ENCODE measurements at regions not wholly inside any gene's neighbourhood (a gene's known extent, or its start where the extent isn't known, plus 50 kb on each side); places are given as distances from the start of the nearest gene placed in this dataset.

DNA sequence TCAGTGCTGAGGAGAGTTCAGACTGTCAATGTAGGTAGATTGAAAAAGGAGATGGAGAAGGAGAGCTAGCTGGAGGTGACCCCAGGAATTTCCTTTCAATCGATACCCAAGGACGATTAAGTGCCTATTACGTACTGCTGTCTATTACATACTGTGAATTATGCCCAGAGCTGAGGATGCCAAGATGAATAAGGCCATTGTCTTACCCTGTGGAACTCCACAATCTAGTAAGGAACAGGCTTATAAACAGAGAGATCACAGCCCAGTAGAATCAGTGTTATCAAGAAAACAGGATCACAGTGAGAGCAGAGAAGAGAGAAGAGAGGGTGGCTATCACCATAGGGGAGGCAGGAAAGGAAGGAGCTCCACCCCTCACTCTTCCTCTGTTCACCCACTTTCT is 54.1 kb upstream of the PDE8B start:
- no peaks in the 10 kb centered on the region for H3K27me3 ChIP-seq (ENCODE audit: control insufficient read depth in 1 of 2, insufficient read depth in 2 of 2, low read length in 2 of 2)
- no peak overlapping the region for H3K4me2 ChIP-seq (ENCODE audit: low read depth, low read length)
- BruUV-seq (replicated peaks): no TSS peak
- TF ChIP-seq, protein P1, sequence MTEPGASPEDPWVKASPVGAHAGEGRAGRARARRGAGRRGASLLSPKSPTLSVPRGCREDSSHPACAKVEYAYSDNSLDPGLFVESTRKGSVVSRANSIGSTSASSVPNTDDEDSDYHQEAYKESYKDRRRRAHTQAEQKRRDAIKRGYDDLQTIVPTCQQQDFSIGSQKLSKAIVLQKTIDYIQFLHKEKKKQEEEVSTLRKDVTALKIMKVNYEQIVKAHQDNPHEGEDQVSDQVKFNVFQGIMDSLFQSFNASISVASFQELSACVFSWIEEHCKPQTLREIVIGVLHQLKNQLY (CRISPR knock-in tag; IDR thresholded peaks at IDR 0.05): no peak
- TF ChIP-seq PHF20 (CRISPR knock-in tag; IDR thresholded peaks at IDR 0.05) (no peak), RBM39 (IDR thresholded peaks at IDR 0.05; ENCODE audit: low read depth, low read length, poor library complexity, severe bottlenecking) (no peak), HNRNPLL (IDR thresholded peaks at IDR 0.05; ENCODE audit: low read depth, low read length, poor library complexity, severe bottlenecking) (no peak), NFYB (CRISPR knock-in tag; IDR thresholded peaks at IDR 0.05) (no peak), JARID2 (CRISPR knock-in tag; IDR thresholded peaks at IDR 0.05; ENCODE audit: insufficient replicate concordance) (no peak), GTF3A (CRISPR knock-in tag; conservative IDR thresholded peaks at IDR 0.05) (no peak), ZNF263 (CRISPR knock-in tag; IDR thresholded peaks at IDR 0.05) (no peak), ZFP36 (IDR thresholded peaks at IDR 0.05; ENCODE audit: borderline replicate concordance, low read depth, low read length, partially characterized antibody) (no peak), CBX5 (CRISPR knock-in tag; IDR thresholded peaks at IDR 0.05; ENCODE audit: borderline replicate concordance) (no peak)
- TF ChIP-seq, protein P2, sequence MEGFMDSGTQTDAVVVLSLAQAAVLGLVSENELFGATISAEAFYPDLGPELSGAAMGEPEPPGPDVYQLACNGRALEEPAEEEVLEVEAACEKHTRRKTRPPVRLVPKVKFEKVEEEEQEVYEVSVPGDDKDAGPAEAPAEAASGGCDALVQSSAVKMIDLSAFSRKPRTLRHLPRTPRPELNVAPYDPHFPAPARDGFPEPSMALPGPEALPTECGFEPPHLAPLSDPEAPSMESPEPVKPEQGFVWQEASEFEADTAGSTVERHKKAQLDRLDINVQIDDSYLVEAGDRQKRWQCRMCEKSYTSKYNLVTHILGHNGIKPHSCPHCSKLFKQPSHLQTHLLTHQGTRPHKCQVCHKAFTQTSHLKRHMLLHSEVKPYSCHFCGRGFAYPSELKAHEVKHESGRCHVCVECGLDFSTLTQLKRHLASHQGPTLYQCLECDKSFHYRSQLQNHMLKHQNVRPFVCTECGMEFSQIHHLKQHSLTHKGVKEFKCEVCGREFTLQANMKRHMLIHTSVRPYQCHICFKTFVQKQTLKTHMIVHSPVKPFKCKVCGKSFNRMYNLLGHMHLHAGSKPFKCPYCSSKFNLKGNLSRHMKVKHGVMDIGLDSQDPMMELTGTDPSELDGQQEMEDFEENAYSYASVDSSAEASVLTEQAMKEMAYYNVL (CRISPR knock-in tag; IDR thresholded peaks at IDR 0.05; ENCODE audit: borderline replicate concordance): no peak
- TF ChIP-seq, protein P3, sequence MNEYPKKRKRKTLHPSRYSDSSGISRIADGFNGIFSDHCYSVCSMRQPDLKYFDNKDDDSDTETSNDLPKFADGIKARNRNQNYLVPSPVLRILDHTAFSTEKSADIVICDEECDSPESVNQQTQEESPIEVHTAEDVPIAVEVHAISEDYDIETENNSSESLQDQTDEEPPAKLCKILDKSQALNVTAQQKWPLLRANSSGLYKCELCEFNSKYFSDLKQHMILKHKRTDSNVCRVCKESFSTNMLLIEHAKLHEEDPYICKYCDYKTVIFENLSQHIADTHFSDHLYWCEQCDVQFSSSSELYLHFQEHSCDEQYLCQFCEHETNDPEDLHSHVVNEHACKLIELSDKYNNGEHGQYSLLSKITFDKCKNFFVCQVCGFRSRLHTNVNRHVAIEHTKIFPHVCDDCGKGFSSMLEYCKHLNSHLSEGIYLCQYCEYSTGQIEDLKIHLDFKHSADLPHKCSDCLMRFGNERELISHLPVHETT (CRISPR knock-in tag; conservative IDR thresholded peaks at IDR 0.05): no peak
- TF ChIP-seq, protein P4, sequence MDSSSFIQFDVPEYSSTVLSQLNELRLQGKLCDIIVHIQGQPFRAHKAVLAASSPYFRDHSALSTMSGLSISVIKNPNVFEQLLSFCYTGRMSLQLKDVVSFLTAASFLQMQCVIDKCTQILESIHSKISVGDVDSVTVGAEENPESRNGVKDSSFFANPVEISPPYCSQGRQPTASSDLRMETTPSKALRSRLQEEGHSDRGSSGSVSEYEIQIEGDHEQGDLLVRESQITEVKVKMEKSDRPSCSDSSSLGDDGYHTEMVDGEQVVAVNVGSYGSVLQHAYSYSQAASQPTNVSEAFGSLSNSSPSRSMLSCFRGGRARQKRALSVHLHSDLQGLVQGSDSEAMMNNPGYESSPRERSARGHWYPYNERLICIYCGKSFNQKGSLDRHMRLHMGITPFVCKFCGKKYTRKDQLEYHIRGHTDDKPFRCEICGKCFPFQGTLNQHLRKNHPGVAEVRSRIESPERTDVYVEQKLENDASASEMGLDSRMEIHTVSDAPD (CRISPR knock-in tag; IDR thresholded peaks at IDR 0.05): no peak
- TF ChIP-seq, protein P5, sequence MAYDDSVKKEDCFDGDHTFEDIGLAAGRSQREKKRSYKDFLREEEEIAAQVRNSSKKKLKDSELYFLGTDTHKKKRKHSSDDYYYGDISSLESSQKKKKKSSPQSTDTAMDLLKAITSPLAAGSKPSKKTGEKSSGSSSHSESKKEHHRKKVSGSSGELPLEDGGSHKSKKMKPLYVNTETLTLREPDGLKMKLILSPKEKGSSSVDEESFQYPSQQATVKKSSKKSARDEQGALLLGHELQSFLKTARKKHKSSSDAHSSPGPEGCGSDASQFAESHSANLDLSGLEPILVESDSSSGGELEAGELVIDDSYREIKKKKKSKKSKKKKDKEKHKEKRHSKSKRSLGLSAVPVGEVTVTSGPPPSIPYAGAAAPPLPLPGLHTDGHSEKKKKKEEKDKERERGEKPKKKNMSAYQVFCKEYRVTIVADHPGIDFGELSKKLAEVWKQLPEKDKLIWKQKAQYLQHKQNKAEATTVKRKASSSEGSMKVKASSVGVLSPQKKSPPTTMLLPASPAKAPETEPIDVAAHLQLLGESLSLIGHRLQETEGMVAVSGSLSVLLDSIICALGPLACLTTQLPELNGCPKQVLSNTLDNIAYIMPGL (CRISPR knock-in tag; IDR thresholded peaks at IDR 0.05; ENCODE audit: borderline replicate concordance in 1 of 2, low read depth in 1 of 2): no peak
- TF ChIP-seq, protein P6, sequence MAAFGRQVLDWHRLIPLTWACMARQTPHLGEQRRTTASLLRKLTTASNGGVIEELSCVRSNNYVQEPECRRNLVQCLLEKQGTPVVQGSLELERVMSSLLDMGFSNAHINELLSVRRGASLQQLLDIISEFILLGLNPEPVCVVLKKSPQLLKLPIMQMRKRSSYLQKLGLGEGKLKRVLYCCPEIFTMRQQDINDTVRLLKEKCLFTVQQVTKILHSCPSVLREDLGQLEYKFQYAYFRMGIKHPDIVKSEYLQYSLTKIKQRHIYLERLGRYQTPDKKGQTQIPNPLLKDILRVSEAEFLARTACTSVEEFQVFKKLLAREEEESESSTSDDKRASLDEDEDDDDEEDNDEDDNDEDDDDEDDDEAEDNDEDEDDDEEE (CRISPR knock-in tag; IDR thresholded peaks at IDR 0.05): no peak
- CTCF ChIA-PET (ENCODE audit: low intra/inter-chr PET ratio, low total read pairs): no interaction called here
- no peak overlapping the region for H3K9ac ChIP-seq (ENCODE audit: insufficient read depth, low read depth, low read length)
- DNase-seq (ENCODE audit: low spot score): no peak
- ATAC-seq: no peak
- no peak for FAIRE-seq
- POLR2A ChIA-PET: no interaction called here
- no peaks in the 10 kb centered on the region for H3K9me3 ChIP-seq (ENCODE audit: low read length)
- H3K36me3 ChIP-seq (replicated peaks in 1 of 2; ENCODE audit: control insufficient read depth in 1 of 2, insufficient read depth in 2 of 2, low read length in 2 of 2): no peaks in the 10 kb centered on the region
- intact Hi-C loops (cut with micrococcal nuclease; ENCODE audit: unreplicated experiment) (no loop called here), in situ Hi-C loops (cut with HindIII; ENCODE audit: extremely low pct_ligation_motif_present, low pct_unique_long_range_greater_than_20kb) (no loop called here)
- no peaks in the 10 kb centered on the region for H4K20me1 ChIP-seq (ENCODE audit: insufficient read depth, low read length)
- WGBS (ENCODE audit: low lambda C conversion rate): 47% methylated on average over 3 of the region's 3 CpGs
- no peak overlapping the region for H2AFZ ChIP-seq (ENCODE audit: low read length)
- H3K27ac ChIP-seq (ENCODE audit: extremely low read length, insufficient read depth, low read length): no peak overlapping the region
- no peak overlapping the region for H3K4me3 ChIP-seq (replicated peaks in 1 of 3; ENCODE audit: insufficient read depth in 1 of 3, low read depth in 2 of 3, low read length in 3 of 3)
- no peaks in the 10 kb centered on the region for H3K79me2 ChIP-seq (ENCODE audit: insufficient read depth, low read length)
- no peaks in the 10 kb centered on the region for H3K4me1 ChIP-seq (ENCODE audit: insufficient read depth, low read length)
